ENCODE measurements at regions not wholly inside any gene's neighbourhood (a gene's known extent, or its start where the extent isn't known, plus 50 kb on each side); places are given as distances from the start of the nearest gene placed in this dataset.

GRCh38 chr1:208844158-208844557, 600.0 kb upstream of the PLXNA2 start:
- no peak for DNase-seq (ENCODE audit: low spot score)

DNA sequence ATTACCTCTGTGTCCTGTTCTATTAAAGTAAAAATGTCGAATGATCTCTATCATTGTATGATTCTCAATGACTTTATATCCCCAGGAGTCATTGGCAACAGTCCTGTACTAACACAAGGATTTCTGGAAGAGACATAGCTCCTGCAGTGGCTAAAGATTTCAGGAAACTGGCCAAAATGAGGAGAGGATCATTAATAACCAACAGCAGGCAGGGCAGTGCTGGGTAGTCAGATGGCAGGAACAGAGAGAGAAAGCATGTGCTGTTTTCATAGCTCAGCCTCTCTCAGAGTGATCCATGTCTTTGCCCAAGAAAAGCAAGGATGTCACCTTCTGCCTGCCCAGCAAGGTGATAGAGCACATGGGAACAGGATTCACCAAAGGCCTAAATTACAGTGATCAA, 604.7 kb upstream of the PLXNA2 start:
- no peak for DNase-seq (ENCODE audit: low spot score)

DNA sequence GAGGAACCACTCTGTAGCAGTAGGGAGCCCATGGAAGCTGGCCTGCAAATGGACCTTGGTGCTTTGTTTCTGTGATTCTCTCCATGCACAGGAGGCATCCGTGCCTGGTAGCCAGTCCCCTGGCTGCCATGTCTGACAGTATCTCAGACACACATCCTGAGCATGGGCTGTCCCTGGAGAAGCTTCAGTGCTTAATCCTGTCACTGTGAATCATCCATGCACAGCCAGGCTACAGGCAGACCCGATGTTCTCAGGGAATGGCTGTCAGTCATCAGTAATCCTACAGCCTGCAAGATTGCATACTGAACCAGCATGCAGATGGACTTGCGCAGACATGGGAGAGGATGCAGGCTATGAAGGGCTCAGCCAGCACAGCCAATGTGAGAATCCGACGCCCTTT, 606.3 kb upstream of the PLXNA2 start:
- DNase-seq (ENCODE audit: low spot score), result no peak

DNA sequence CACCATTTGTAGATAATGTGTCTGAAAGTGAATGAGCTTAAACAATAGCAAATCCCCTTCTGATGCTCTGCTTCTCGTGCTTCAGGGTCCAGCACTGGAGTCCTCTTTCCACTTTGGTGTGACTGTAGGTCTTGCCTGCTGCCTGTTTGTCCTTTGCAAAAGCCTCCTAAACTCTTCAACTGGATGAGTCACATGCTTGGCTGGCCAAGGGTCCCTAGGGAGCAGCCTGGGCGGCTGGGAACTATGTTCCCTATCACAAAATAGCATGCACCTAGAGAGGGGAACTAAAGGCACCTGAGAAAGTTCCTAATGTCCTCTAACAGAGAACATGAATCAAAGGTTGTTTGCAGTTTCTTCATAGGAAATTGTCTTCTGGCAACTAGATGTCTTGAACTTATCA, 607.2 kb upstream of the PLXNA2 start:
- DNase-seq (ENCODE audit: low spot score), result no peak

- DNase-seq (ENCODE audit: low spot score), result no peak
Measured at GRCh38 chr1:208852911-208853310, 608.7 kb upstream of the PLXNA2 start.

- no peak for DNase-seq (ENCODE audit: low spot score)
Measured at GRCh38 chr1:208855403-208855802, 611.2 kb upstream of the PLXNA2 start.

DNA sequence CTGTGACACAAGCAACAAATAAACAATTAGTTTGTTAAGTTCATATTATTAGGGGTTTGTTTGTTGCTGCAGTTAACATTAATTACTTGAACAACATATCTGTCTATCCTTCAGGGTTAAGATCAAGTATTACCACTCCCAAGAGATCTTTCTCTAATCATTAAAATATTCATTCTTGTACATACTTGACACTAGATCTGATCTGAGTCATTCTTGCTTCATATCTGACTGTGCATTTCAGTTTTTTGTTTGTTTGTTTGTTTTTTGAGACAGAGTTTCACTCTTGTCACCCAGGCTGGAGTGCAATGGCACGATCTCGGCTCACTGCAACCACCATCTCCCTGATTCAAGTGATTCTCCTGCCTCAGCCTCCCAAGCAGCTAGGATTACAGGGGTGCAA, 613.3 kb upstream of the PLXNA2 start:
- no peak for DNase-seq (ENCODE audit: low spot score)

GRCh38 chr1:208858738-208859137, 614.6 kb upstream of the PLXNA2 start:
- DNase-seq (ENCODE audit: low spot score), result no peak

DNA sequence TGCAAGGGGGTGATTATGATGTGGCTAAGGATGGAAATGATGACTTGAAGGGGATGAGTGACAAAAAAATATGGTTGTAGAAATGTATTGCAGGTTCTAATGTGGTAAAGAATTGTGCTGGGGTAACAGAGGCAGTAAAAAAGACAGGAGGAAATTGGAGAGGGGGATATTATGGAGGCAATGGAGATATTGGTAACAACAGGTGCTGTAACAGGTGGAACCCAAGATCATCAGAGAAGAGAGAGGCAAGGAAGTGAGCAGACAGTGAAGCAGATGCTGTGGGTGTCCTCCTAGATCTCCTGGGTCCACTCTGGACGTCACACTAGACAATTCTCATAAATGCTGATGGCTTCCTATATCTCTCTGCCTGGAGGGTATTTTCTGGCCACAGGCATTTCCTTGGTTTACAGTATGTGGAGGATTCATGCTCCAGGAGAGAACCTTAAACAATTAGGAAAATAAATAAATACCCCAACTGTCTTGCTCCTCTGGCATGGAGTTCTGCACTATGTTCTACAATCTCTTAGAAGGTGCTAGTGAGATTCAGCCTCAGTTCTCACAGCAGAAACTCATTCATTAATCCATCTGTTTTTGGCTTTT, 620.3 kb upstream of the PLXNA2 start:
- DNase-seq (ENCODE audit: low spot score), result no peak

GRCh38 chr1:208866386-208866955, 622.3 kb upstream of the PLXNA2 start:
- DNase-seq (ENCODE audit: low spot score), result no peak

DNA sequence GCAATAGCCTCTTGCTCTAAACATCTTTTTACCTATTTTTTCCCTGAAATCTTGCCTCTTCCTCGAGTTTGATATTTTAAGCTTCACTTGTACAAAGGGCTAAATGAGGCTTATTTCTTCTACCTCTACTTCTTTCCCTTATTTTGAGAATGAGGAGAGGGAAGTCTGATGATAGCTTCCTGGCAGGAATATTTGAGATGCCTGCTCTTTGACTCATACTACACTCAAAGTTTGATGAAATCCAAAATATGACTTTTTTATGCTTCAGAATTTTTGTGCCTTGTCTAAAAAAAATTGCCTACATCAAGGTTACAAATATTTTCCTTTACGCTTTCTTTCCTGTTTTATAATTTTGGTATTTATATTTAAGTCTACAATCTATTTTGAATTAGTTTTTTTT, 624.4 kb upstream of the PLXNA2 start:
- no peak for DNase-seq (ENCODE audit: low spot score)

DNA sequence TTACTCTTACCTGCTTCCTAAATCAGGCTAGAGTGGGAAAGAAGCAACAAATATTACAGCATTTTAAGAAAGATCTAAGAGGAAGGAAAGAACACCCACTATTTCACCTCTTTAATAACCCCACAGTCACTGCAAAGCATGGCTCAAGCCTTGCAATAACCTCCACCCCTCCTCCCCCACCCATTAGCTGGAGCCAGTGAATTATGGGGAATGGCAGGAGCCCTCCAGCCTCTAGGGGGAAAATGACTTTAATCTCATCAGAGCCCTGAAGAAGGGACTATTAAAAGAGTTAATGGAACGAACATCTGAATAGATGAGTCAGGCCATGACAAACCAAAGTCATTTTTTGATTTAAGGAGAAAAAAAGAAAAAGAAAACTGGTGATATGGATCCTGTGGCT, 630.7 kb upstream of the PLXNA2 start:
- no peak for DNase-seq (ENCODE audit: low spot score)

DNA sequence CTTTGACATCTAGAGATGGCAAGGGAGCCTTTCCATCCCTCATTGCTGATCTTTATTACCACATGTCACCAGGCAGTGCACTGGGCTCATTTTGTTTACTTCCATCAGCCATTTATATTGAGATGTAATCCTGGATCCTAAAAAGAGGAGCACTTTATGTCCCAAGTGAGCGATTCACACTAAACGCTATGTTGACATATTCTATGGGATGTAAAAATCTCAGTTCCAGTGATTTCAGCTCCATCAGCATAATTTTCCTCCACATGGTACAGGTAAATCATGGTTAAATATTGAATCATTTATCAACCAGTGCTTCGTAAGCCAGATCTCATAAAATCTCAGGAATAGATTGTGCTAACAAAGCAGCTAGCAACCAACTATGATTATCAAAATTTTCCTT, 634.8 kb upstream of the PLXNA2 start:
- no peak for DNase-seq (ENCODE audit: low spot score)

DNA sequence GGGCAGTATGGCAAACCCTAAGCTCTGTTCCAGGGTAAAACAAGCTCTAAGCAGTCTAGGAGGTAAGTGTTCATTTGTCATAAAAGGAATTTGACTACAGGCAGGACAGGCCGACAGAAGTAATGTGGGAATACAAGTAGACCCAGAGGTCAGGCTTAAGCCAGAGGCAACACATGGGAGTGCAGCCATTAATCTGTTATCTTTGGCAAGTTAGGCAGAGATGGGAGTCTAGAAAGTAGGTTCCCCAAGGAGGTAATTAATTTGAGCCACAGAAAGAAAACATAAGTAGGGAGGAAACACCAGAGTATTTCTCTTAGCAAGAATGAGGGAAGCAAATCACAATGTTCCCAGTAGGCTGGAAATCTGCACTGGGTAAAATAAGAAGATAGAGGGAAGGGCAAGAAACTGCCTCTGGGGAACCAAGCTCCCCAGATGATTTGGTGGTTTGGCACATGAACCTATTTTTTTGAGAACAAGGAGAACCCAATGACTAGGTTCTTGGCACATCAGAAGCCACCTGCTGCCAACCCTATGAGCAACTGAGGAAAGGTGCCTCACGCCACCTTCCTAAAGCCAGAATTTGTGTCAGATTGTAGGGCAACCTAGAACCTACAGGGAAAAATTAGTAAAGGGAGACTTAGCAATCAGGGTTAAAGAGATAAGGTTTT, 636.4 kb upstream of the PLXNA2 start:
- DNase-seq (ENCODE audit: low spot score), result no peak

DNA sequence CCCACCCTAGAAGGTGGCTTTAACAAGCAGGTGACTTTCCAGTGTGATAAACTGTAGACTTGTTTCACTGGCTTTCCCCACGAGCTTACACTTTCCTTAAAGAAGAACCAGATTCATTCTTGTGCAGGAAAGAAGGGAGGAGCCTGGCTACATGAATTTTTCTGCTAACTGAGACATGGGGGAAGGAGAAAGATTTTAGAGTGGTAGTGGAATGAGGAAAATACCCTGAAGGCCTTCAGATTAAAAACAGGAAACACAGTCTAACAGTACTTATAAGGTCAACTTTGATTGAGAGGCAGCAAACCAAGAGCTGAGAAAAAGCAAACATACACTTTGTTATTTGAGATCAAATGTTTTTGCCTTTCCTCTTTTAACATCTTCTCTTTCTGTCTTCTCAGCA, 640.9 kb upstream of the PLXNA2 start:
- DNase-seq (ENCODE audit: low spot score), result no peak

- DNase-seq (ENCODE audit: low spot score), result no peak
Measured at GRCh38 chr1:208885650-208886049, 641.5 kb upstream of the PLXNA2 start.

GRCh38 chr1:208888376-208888775, 644.2 kb upstream of the PLXNA2 start:
- DNase-seq (ENCODE audit: low spot score), result no peak

- DNase-seq (ENCODE audit: low spot score), result no peak
Measured at GRCh38 chr1:208892147-208892546, 648.0 kb upstream of the PLXNA2 start.

GRCh38 chr1:208893251-208893650, 649.1 kb upstream of the PLXNA2 start:
- no peak for DNase-seq (ENCODE audit: low spot score)

GRCh38 chr1:208895181-208895580, 651.0 kb upstream of the PLXNA2 start:
- DNase-seq (ENCODE audit: low spot score), result no peak

DNA sequence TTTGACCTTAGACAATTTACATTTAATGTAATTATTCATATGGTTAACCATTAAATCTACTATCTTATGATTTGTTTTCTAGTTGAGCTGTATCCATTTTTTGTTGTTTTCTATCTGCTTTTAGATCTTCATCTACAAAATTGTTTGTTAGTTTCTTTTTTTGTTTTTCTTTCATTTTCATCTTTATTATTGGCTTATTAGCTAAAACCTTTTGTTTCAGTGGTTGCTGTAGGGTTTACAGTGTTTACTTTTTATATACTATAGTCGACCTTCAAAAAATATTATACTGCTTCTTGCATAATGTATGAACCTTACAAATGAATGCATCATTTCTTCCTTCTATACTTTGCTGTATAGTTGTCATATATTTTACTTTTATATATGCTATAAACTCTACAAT, 651.6 kb upstream of the PLXNA2 start:
- no peak for DNase-seq (ENCODE audit: low spot score)

DNA sequence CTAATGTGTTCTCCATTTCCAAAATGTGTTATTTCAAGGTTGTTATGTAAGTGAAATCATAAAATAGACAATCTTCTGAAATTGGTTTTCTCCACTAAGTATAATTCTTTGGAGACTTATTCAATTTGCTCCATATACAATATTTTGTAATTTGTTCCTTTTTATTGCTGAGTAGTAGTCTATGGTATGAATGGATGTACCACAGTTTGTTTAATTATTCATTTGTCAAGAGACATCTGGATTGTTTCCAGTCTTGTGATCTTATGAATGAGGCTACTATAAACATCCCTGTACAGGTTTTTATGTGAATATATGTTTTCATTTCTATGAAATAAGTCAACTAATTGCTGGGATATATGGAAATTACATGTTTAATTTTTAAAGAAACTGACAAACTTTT, 652.6 kb upstream of the PLXNA2 start:
- no peak for DNase-seq (ENCODE audit: low spot score)

GRCh38 chr1:208899438-208899837, 655.3 kb upstream of the PLXNA2 start:
- no peak for DNase-seq (ENCODE audit: low spot score)

All from HuH-7 (cell line).